GM21737 (cell line): ENCODE measurements at regions not wholly inside any gene's neighbourhood (a gene's known extent, or its start where the extent isn't known, plus 50 kb on each side); places are given as distances from the start of the nearest gene placed in this dataset.

Source experiments
- ATAC-seq: cut with Tn5 transposase; IDR thresholded peaks from one replicate; pipeline ENCODE4 v1.9.1; 2021; ENCODE audit warnings: mild to moderate bottlenecking, moderate library complexity; ENCODE audit not compliant: unreplicated experiment

- no peak for ATAC-seq
Observed at GRCh38 chr3:124519591-124520194, 210.6 kb upstream of the UMPS start.

- no peak for ATAC-seq
Observed at GRCh38 chr3:124520970-124521369, 209.3 kb upstream of the UMPS start.

- no peak for ATAC-seq
Observed at GRCh38 chr3:124522082-124522625, 208.1 kb upstream of the UMPS start.

- no peak for ATAC-seq
Observed at GRCh38 chr3:124526601-124527000, 203.7 kb upstream of the UMPS start.

- ATAC-seq: no peak
Observed at GRCh38 chr3:124529826-124530571, 200.3 kb upstream of the UMPS start.

GRCh38 chr3:124530916-124531315, 199.3 kb upstream of the UMPS start:
- ATAC-seq: no peak

GRCh38 chr3:124532071-124532470, 198.2 kb upstream of the UMPS start:
- ATAC-seq: no peak

- ATAC-seq: no peak
Observed at GRCh38 chr3:124535306-124535705, 194.9 kb upstream of the UMPS start.

- ATAC-seq: no peak
Observed at GRCh38 chr3:124540550-124541211, 189.6 kb upstream of the UMPS start.

GRCh38 chr3:124542214-124542869, 187.9 kb upstream of the UMPS start:
- ATAC-seq: no peak

GRCh38 chr3:124545891-124546290, 184.4 kb upstream of the UMPS start:
- ATAC-seq: no peak

GRCh38 chr3:124552224-124552623, 178.0 kb upstream of the UMPS start:
- ATAC-seq: no peak

GRCh38 chr3:124553178-124553577, 177.1 kb upstream of the UMPS start:
- ATAC-seq: no peak

GRCh38 chr3:124556636-124557035, 173.6 kb upstream of the UMPS start:
- ATAC-seq: no peak

- ATAC-seq: no peak
Observed at GRCh38 chr3:124557433-124558232, 172.6 kb upstream of the UMPS start.

GRCh38 chr3:124558991-124559845, 171.0 kb upstream of the UMPS start:
- no peak for ATAC-seq

GRCh38 chr3:124559846-124560574, 170.2 kb upstream of the UMPS start:
- no peak for ATAC-seq

- no peak for ATAC-seq
Observed at GRCh38 chr3:124560666-124561215, 169.5 kb upstream of the UMPS start.

- ATAC-seq: no peak
Observed at GRCh38 chr3:124562769-124563168, 167.5 kb upstream of the UMPS start.
